Transverse colon (tissue), 4 donors: ENCODE measurements at regions not wholly inside any gene's neighbourhood (a gene's known extent, or its start where the extent isn't known, plus 50 kb on each side); places are given as distances from the start of the nearest gene placed in this dataset.

Source experiments
- POLR2AphosphoS5 ChIP-seq, 3 donors: sonication (generic); formaldehyde crosslinking; IDR thresholded peaks; one replicate each; pipeline ENCODE4 v1.6.1; 2016; ENCODE audit warnings: antibody characterized with exemption in 3 of 3
- TF ChIP-seq, protein P1 (sequence below), 5 experiments: fragments of 200-600 bp in 3 of 5; fragments of 450-650 bp in 2 of 5; sonication (generic) in 3 of 5; IDR thresholded peaks; 1 replicate in 2 of 5; 2 replicates in 3 of 5; pipeline ENCODE4 v1.5.1; 2016 to 2017; ENCODE audit warnings: antibody characterized with exemption in 5 of 5, inconsistent platforms in 3 of 5, mild to moderate bottlenecking in 2 of 5, moderate library complexity in 1 of 5

DNA sequence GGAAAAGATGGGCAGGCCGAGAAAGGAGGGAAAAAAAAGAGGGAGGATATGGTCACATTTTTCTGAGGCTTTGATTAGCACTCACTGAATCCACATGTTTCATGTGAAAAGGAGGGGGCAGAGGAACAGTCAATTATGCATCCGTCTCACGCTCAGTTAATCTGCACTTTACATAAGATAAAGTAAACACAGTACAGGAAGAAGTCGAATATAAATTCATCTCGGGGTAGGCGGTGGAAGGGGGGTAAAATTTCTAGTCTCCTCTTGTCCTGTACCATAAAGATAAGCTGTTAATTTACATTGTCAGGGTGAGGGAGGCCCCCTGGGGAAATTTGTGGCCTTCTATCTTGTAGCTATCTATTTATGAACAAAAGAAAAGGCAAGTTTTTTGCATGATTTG lies 73.1 kb upstream of the CES5A start:
- TF ChIP-seq POLR2AphosphoS5 (IDR thresholded peaks at IDR 0.05), result no peak
- TF ChIP-seq, protein P1, sequence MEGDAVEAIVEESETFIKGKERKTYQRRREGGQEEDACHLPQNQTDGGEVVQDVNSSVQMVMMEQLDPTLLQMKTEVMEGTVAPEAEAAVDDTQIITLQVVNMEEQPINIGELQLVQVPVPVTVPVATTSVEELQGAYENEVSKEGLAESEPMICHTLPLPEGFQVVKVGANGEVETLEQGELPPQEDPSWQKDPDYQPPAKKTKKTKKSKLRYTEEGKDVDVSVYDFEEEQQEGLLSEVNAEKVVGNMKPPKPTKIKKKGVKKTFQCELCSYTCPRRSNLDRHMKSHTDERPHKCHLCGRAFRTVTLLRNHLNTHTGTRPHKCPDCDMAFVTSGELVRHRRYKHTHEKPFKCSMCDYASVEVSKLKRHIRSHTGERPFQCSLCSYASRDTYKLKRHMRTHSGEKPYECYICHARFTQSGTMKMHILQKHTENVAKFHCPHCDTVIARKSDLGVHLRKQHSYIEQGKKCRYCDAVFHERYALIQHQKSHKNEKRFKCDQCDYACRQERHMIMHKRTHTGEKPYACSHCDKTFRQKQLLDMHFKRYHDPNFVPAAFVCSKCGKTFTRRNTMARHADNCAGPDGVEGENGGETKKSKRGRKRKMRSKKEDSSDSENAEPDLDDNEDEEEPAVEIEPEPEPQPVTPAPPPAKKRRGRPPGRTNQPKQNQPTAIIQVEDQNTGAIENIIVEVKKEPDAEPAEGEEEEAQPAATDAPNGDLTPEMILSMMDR (IDR thresholded peaks at IDR 0.05), result no peak
